ENCODE measurements at regions not wholly inside any gene's neighbourhood (a gene's known extent, or its start where the extent isn't known, plus 50 kb on each side); places are given as distances from the start of the nearest gene placed in this dataset.

DNA sequence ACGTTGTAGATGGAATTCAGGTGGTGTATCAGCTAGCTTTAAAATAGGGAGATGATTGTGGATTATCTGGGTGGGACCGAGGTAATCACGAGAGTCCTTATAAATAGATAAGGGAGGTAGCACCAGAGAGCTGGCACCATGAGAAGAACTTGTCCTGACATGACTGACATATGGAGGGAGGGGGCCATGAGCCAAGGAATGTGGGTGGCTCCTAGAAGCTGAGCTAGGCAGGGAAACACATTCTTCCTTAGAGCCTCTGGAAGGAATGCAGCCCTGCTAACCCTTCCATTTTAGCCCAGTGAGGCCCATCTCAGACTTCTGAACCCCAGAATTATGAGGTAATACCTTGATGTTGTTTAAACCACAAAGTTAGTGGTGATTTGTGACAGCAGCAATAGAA is 321.1 kb upstream of the SULF2 start:
- no peak for DNase-seq (ENCODE audit: low read depth)
- H3K4me3 ChIP-seq (replicated peaks; ENCODE audit: low read depth, low read length), result no peak overlapping the region
- TF ChIP-seq, protein P1, sequence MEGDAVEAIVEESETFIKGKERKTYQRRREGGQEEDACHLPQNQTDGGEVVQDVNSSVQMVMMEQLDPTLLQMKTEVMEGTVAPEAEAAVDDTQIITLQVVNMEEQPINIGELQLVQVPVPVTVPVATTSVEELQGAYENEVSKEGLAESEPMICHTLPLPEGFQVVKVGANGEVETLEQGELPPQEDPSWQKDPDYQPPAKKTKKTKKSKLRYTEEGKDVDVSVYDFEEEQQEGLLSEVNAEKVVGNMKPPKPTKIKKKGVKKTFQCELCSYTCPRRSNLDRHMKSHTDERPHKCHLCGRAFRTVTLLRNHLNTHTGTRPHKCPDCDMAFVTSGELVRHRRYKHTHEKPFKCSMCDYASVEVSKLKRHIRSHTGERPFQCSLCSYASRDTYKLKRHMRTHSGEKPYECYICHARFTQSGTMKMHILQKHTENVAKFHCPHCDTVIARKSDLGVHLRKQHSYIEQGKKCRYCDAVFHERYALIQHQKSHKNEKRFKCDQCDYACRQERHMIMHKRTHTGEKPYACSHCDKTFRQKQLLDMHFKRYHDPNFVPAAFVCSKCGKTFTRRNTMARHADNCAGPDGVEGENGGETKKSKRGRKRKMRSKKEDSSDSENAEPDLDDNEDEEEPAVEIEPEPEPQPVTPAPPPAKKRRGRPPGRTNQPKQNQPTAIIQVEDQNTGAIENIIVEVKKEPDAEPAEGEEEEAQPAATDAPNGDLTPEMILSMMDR (IDR thresholded peaks at IDR 0.05; ENCODE audit: low read length, missing control alignments), result no peak

GRCh38 chr20:48105526-48105925 is 320.2 kb upstream of the SULF2 start:
- TF ChIP-seq, protein P1 (IDR thresholded peaks at IDR 0.05; ENCODE audit: low read length, missing control alignments), result no peak
- no peak overlapping the region for H3K4me3 ChIP-seq (replicated peaks; ENCODE audit: low read depth, low read length)

DNA sequence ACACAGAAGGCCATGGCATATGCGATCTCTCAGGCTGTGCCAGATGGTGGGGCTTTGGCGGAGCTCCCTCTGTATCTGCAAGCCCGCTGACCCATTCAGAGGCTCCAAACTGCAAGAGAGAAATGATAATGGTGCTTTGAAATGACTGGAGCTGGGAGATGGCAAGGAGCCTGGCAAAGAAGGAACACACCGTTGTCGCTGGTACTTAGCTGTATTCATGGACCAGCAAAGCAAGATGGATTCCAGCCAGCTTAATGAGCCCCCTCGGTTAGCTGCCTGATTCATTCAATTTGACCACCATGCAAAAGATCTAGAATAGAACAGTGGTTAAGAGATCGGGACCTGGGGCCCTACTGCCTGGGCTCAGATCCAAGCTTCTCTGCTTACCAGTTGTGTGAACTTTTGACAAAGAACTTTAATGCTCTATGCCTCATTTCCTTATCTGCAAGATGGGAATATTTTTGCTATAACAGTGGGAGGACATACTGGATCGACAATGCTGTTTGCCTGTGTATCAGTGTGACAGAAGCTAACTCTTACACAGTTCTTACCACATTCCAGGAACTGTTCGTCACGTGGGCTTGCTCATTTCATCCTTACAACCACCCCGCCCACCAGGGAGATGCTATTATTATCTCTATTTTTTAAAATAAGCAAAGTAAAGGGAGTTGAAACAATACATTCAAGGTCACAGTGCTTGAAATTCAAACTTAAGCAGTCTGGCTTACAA is 317.8 kb upstream of the SULF2 start:
- TF ChIP-seq, protein P1 (IDR thresholded peaks at IDR 0.05; ENCODE audit: low read length, missing control alignments), result no peak
- DNase-seq (ENCODE audit: low read depth), result peak; percentile 83
- no peak overlapping the region for H3K4me3 ChIP-seq (replicated peaks; ENCODE audit: low read depth, low read length)

More at GRCh38 chr20:48105526-48105925, 320.2 kb upstream of the SULF2 start:
- DNase-seq (ENCODE audit: low read depth), result no peak

- no peak for DNase-seq (ENCODE audit: low read depth)
Measured at GRCh38 chr20:48102076-48102787, 317.0 kb upstream of the SULF2 start.

DNA sequence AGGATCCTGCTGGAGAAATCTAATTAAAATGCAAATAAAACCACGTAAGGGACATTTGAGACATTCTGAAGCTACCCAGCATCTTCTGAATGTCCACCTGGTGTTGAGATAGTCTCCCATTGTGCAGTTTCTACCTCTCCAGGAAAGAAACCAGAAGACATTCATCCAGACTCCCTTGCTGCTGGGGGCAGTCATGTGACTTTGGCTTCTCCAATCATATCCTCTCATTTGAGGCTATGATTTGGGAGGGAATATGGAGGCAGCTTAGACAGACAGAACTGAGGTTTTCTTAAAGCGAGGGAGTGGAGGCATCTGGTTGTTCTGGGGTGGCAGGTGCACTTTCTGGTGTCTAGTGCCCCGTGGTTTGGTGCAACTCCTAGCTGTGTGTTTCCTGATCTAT is 315.2 kb upstream of the SULF2 start:
- no peak for DNase-seq (ENCODE audit: low read depth)
- TF ChIP-seq, protein P1 (IDR thresholded peaks at IDR 0.05; ENCODE audit: low read length, missing control alignments), result no peak
- H3K4me3 ChIP-seq (replicated peaks; ENCODE audit: low read depth, low read length), result no peak overlapping the region

More at GRCh38 chr20:48102076-48102787, 317.0 kb upstream of the SULF2 start:
- TF ChIP-seq, protein P1 (IDR thresholded peaks at IDR 0.05; ENCODE audit: low read length, missing control alignments), result no peak
- H3K4me3 ChIP-seq (replicated peaks; ENCODE audit: low read depth, low read length), result no peak overlapping the region

DNA sequence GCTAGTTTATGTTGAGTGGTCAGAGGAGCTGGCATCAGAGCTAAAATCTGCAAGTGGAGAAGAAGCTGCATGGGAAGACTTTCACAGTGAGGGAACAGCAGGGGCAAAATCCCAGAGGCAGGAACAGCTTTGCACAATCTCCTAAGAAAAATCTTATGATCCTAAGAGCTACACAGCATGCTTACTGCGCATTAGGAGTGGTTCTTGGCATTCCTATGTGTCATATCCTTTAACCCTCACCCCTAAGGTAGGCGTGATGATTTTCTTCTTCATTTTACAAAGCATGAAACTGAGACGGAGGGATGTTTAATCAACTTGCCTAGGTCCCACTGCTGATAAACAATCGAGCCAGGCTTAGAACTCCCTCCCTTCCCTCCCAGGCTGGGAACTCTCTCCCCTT is 313.6 kb upstream of the SULF2 start:
- peak; percentile 50 for DNase-seq (ENCODE audit: low read depth)
- TF ChIP-seq, protein P1 (IDR thresholded peaks at IDR 0.05; ENCODE audit: low read length, missing control alignments), result no peak
- no peak overlapping the region for H3K4me3 ChIP-seq (replicated peaks; ENCODE audit: low read depth, low read length)

Measured in fibroblast of pulmonary artery (primary cell).